Activated CD4-positive, alpha-beta T cell treated with anti-CD3 and anti-CD28 coated beads, Interleukin-2, amount 10 ng/mL, durations not matched to agents 24 days and 14 days (primary cell): ENCODE measurements at regions not wholly inside any gene's neighbourhood (a gene's known extent, or its start where the extent isn't known, plus 50 kb on each side); places are given as distances from the start of the nearest gene placed in this dataset.

Source experiments
- DNase-seq: peaks from one replicate; pipeline ENCODE4 v3.0.0; 2022
- H3K27ac Mint-ChIP-seq: one replicate; pipeline ENCODE4 v1.8.0; 2022; ENCODE audit warnings: mild to moderate bottlenecking, mixed read lengths
- H3K27me3 Mint-ChIP-seq: one replicate; pipeline ENCODE4 v1.8.0; 2022; ENCODE audit warnings: mixed read lengths
- H3K36me3 Mint-ChIP-seq: one replicate; pipeline ENCODE4 v1.8.0; 2022; ENCODE audit warnings: low read depth, mild to moderate bottlenecking, mixed read lengths
- H3K4me1 Mint-ChIP-seq: one replicate; pipeline ENCODE4 v1.8.0; 2021; ENCODE audit warnings: mixed read lengths
- H3K4me3 Mint-ChIP-seq: one replicate; pipeline ENCODE4 v1.8.0; 2022; ENCODE audit warnings: mild to moderate bottlenecking, moderate library complexity, mixed read lengths
- H3K9me3 Mint-ChIP-seq: one replicate; pipeline ENCODE4 v1.8.0; 2021; ENCODE audit warnings: mixed read lengths
- intact Hi-C: fragments of 100-400 bp; cut with micrococcal nuclease; formaldehyde crosslinking; loops from one replicate; pipeline ENCODE4 v1.15.1; 2023

GRCh38 chr4:85411386-85411785 is 63.6 kb upstream of the ARHGAP24 start:
- Mint-ChIP-seq H3K27ac (no peak overlapping the region), H3K9me3 (no peaks in the 10 kb centered on the region), H3K27me3 (no peaks in the 10 kb centered on the region), H3K4me3 (no peak overlapping the region), H3K36me3 (no peaks in the 10 kb centered on the region), H3K4me1 (no peaks in the 10 kb centered on the region)
- intact Hi-C loops = no loop called here
- no peak for DNase-seq

- Mint-ChIP-seq H3K4me3 (no peak overlapping the region), H3K27me3 (no peaks in the 10 kb centered on the region), H3K9me3 (no peaks in the 10 kb centered on the region), H3K4me1 (no peaks in the 10 kb centered on the region), H3K27ac (no peak overlapping the region), H3K36me3 (no peaks in the 10 kb centered on the region)
- intact Hi-C loops = no loop called here
- DNase-seq = no peak
Measured at GRCh38 chr4:85414972-85415371, 60.0 kb upstream of the ARHGAP24 start.

GRCh38 chr4:85416094-85416493 is 58.9 kb upstream of the ARHGAP24 start:
- no peak overlapping the region for H3K27ac Mint-ChIP-seq
- intact Hi-C loops = no loop called here
- no peak overlapping the region for H3K4me3 Mint-ChIP-seq
- no peak for DNase-seq
- H3K36me3 Mint-ChIP-seq = no peaks in the 10 kb centered on the region
- H3K4me1 Mint-ChIP-seq = no peaks in the 10 kb centered on the region
- H3K27me3 Mint-ChIP-seq = no peaks in the 10 kb centered on the region
- H3K9me3 Mint-ChIP-seq = no peaks in the 10 kb centered on the region

- H3K36me3 Mint-ChIP-seq = no peaks in the 10 kb centered on the region
- H3K27ac Mint-ChIP-seq = no peak overlapping the region
- H3K4me1 Mint-ChIP-seq = no peaks in the 10 kb centered on the region
- H3K4me3 Mint-ChIP-seq = no peak overlapping the region
- no peak for DNase-seq
- intact Hi-C loops = no loop called here
- no peaks in the 10 kb centered on the region for H3K9me3 Mint-ChIP-seq
- H3K27me3 Mint-ChIP-seq = no peaks in the 10 kb centered on the region
Measured at GRCh38 chr4:85419103-85419502, 55.8 kb upstream of the ARHGAP24 start.

- Mint-ChIP-seq H3K9me3 (no peaks in the 10 kb centered on the region), H3K4me1 (no peaks in the 10 kb centered on the region), H3K4me3 (no peak overlapping the region), H3K27ac (no peak overlapping the region), H3K27me3 (no peaks in the 10 kb centered on the region), H3K36me3 (no peaks in the 10 kb centered on the region)
- intact Hi-C loops = no loop called here
- no peak for DNase-seq
Measured at GRCh38 chr4:85420831-85421230, 54.1 kb upstream of the ARHGAP24 start.

GRCh38 chr4:85423431-85423830 is 51.5 kb upstream of the ARHGAP24 start:
- no peak for DNase-seq
- Mint-ChIP-seq H3K27ac (no peak overlapping the region), H3K9me3 (no peaks in the 10 kb centered on the region), H3K4me1 (no peaks in the 10 kb centered on the region), H3K27me3 (no peaks in the 10 kb centered on the region), H3K36me3 (no peaks in the 10 kb centered on the region), H3K4me3 (no peak overlapping the region)
- intact Hi-C loops = no loop called here
